SK-N-SH (cell line): ENCODE measurements at regions not wholly inside any gene's neighbourhood (a gene's known extent, or its start where the extent isn't known, plus 50 kb on each side); places are given as distances from the start of the nearest gene placed in this dataset.

Experiments
- CTCF ChIA-PET: fragments of 300-600, 350-600 bp; formaldehyde crosslinking; extraction: SDS; loops from one replicate; lab custom pipeline; 2021; lab: Yijun Ruan, JAX
- POLR2A ChIA-PET: fragments of 350-600 bp; sonication (Branson Sonifier 250); formaldehyde crosslinking; extraction: SDS; loops from one replicate; lab custom pipeline; 2020; ENCODE audit warnings: antibody characterized with exemption, inconsistent platforms; lab: Yijun Ruan, JAX
- DNase-seq: peaks from one replicate; pipeline ENCODE4 v3.0.0; 2012
- H2AFZ ChIP-seq: fragments of 200-600 bp; sonication (generic); 2 replicates; pipeline ENCODE4 v1.8.1; 2016; ENCODE audit warnings: antibody characterized with exemption, mild to moderate bottlenecking, low read depth
- H3F3A ChIP-seq: fragments of 200-600 bp; sonication (generic); replicated peaks from 2 replicates; pipeline ENCODE3; 2016; ENCODE audit warnings: antibody characterized with exemption, mild to moderate bottlenecking; ENCODE audit not compliant: insufficient read depth
- H3K27ac ChIP-seq, 2 experiments: fragments of 200-500 bp in 1 of 2; fragments of 200-600 bp in 1 of 2; sonication (Bioruptor generic) in 1 of 2; sonication (generic), shearing (Covaris generic) in 1 of 2; 2 replicates each; pipeline versions ENCODE4 v1.5.1 to v1.6.1; 2014 to 2016; ENCODE audit warnings: low read depth in 2 of 2, inconsistent platforms in 1 of 2, low read length in 1 of 2, mild to moderate bottlenecking in 1 of 2, mixed read lengths in 1 of 2
- H3K27me3 ChIP-seq: fragments of 200-600 bp; sonication (generic), shearing (Covaris generic); 2 replicates; pipeline ENCODE4 v1.6.1; 2016; ENCODE audit warnings: mixed run types; ENCODE audit not compliant: insufficient read depth
- H3K36me3 ChIP-seq, 2 experiments: fragments of 200-500 bp in 1 of 2; fragments of 200-600 bp in 1 of 2; sonication (Bioruptor generic) in 1 of 2; sonication (generic) in 1 of 2; replicated peaks in 1 of 2; 2 replicates each; pipeline versions ENCODE3 to v1.5.1; 2014 to 2016; ENCODE audit warnings: low read length in 1 of 2, mild to moderate bottlenecking in 1 of 2; ENCODE audit not compliant: insufficient read depth in 2 of 2, control insufficient read depth in 1 of 2
- H3K4me1 ChIP-seq, 2 experiments: fragments of 200-500 bp in 1 of 2; fragments of 200-600 bp in 1 of 2; sonication (Bioruptor generic) in 1 of 2; sonication (generic), shearing (Covaris generic) in 1 of 2; 2 replicates each; pipeline versions ENCODE4 v1.5.1 to v1.6.1; 2014 to 2016; ENCODE audit warnings: low read depth in 1 of 2, low read length in 1 of 2, mixed run types in 1 of 2; ENCODE audit not compliant: insufficient read depth in 2 of 2, control insufficient read depth in 1 of 2
- H3K4me2 ChIP-seq: fragments of 200-600 bp; sonication (generic), shearing (Covaris generic); 2 replicates; pipeline ENCODE4 v1.6.1; 2017; ENCODE audit warnings: mixed run types
- H3K4me3 ChIP-seq, 2 experiments: fragments of 200-500 bp in 1 of 2; fragments of 200-600 bp in 1 of 2; sonication (Bioruptor generic) in 1 of 2; sonication (generic), shearing (Covaris generic) in 1 of 2; 2 replicates each; pipeline versions ENCODE4 v1.5.1 to v1.8.1; 2014 to 2016; ENCODE audit warnings: low read depth in 2 of 2, inconsistent platforms in 1 of 2, low read length in 1 of 2, mild to moderate bottlenecking in 1 of 2, mixed read lengths in 1 of 2, moderate library complexity in 1 of 2
- H3K79me2 ChIP-seq: fragments of 200-600 bp; sonication (generic); 2 replicates; pipeline ENCODE4 v1.8.1; 2017; ENCODE audit warnings: mild to moderate bottlenecking; ENCODE audit not compliant: insufficient read depth
- H3K9ac ChIP-seq: fragments of 200-600 bp; sonication (generic); 2 replicates; pipeline ENCODE4 v1.6.1; 2017; ENCODE audit warnings: mixed run types
- H3K9me2 ChIP-seq: fragments of 200-600 bp; sonication (generic); 2 replicates; pipeline ENCODE4 v1.6.1; 2017; ENCODE audit warnings: mixed run types
- H3K9me3 ChIP-seq: fragments of 200-600 bp; sonication (generic); 2 replicates; pipeline ENCODE4 v1.6.1; 2017; ENCODE audit warnings: mixed run types, mild to moderate bottlenecking, moderate library complexity
- H4K20me1 ChIP-seq: fragments of 200-600 bp; sonication (generic); 2 replicates; pipeline ENCODE4 v1.6.1; 2017; ENCODE audit warnings: mild to moderate bottlenecking, mixed run types; ENCODE audit not compliant: insufficient read depth
- ELF1 ChIP-seq: IDR thresholded peaks from 2 replicates; pipeline ENCODE4 v1.4.0; 2012
- EP300 ChIP-seq, 2 experiments: IDR thresholded peaks; 2 replicates each; pipeline versions ENCODE4 v1.4.0 to v1.6.1; 2012; ENCODE audit warnings: borderline replicate concordance in 1 of 2, low read depth in 1 of 2, low read length in 1 of 2
- FOXM1 ChIP-seq: IDR thresholded peaks from 2 replicates; pipeline ENCODE4 v1.4.0; 2012; ENCODE audit warnings: low read depth, mild to moderate bottlenecking
- JUND ChIP-seq: IDR thresholded peaks from 2 replicates; pipeline ENCODE4 v1.4.0; 2012
- MEF2A ChIP-seq: IDR thresholded peaks from 2 replicates; pipeline ENCODE4 v1.4.0; 2012; ENCODE audit warnings: low read depth, borderline replicate concordance
- MXI1 ChIP-seq: IDR thresholded peaks from 2 replicates; pipeline ENCODE4 v1.6.1; 2012; ENCODE audit warnings: mild to moderate bottlenecking, low read depth, low read length, improper control_type of control experiment
- RAD21 ChIP-seq: IDR thresholded peaks from 2 replicates; pipeline ENCODE4 v1.6.1; 2012; ENCODE audit warnings: mild to moderate bottlenecking, low read length
- RCOR1 ChIP-seq: fragments of 150-350 bp; IDR thresholded peaks from 2 replicates; pipeline ENCODE4 v1.6.1; 2017; ENCODE audit warnings: antibody characterized with exemption, low read length
- RXRA ChIP-seq: IDR thresholded peaks from 2 replicates; pipeline ENCODE4 v1.4.0; 2012; ENCODE audit warnings: low read depth, mild to moderate bottlenecking, borderline replicate concordance
- SIN3A ChIP-seq: IDR thresholded peaks from 2 replicates; pipeline ENCODE4 v1.6.1; 2012; ENCODE audit warnings: low read depth, mild to moderate bottlenecking, low read length, moderate library complexity, borderline replicate concordance
- WGBS: methylation state at CpG from one replicate; pipeline ENCODE4 v1.1.6; 2017; ENCODE audit warnings: low lambda C conversion rate; 5-methylcytosine and 5-hydroxymethylcytosine counted together
- TF ChIP-seq, protein P1 (sequence below): IDR thresholded peaks from 2 replicates; pipeline ENCODE4 v1.6.1; 2012; ENCODE audit warnings: mild to moderate bottlenecking, low read depth, low read length, moderate library complexity
- TF ChIP-seq, protein P2 (sequence below): IDR thresholded peaks from 2 replicates; pipeline ENCODE4 v1.4.0; 2012; ENCODE audit warnings: low read depth, borderline replicate concordance
- TF ChIP-seq, protein P3 (sequence below): fragments of 150-350 bp; IDR thresholded peaks from 2 replicates; pipeline ENCODE4 v1.6.1; 2016; ENCODE audit warnings: mild to moderate bottlenecking, low read depth, low read length
- TF ChIP-seq, protein P4 (sequence below): IDR thresholded peaks from 2 replicates; pipeline ENCODE4 v1.4.0; 2012; ENCODE audit warnings: low read depth
- TF ChIP-seq, protein P5 (sequence below): IDR thresholded peaks from 2 replicates; pipeline ENCODE4 v1.4.0; 2012; ENCODE audit warnings: low read depth, borderline replicate concordance

DNA sequence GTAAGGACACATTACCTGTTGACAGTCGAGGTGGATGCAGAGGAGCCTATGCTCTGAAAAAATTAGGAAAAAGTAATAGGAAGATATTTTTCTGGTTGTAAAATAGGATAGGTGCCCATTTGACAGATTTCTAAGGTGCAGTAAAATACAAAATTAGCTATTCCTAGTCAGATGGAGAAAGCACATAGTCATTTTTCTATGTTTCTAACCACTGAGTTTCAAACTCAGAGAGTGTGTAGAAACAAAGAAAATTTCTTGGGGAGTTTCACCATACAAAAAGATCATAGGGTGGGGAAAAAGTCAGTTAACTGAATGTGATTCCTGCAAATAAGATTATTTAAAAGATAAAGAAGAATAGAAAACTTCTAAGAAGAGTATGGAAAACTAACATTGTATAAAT lies 666.9 kb downstream of the KCNT2 start (continued):
- TF ChIP-seq, protein P1, sequence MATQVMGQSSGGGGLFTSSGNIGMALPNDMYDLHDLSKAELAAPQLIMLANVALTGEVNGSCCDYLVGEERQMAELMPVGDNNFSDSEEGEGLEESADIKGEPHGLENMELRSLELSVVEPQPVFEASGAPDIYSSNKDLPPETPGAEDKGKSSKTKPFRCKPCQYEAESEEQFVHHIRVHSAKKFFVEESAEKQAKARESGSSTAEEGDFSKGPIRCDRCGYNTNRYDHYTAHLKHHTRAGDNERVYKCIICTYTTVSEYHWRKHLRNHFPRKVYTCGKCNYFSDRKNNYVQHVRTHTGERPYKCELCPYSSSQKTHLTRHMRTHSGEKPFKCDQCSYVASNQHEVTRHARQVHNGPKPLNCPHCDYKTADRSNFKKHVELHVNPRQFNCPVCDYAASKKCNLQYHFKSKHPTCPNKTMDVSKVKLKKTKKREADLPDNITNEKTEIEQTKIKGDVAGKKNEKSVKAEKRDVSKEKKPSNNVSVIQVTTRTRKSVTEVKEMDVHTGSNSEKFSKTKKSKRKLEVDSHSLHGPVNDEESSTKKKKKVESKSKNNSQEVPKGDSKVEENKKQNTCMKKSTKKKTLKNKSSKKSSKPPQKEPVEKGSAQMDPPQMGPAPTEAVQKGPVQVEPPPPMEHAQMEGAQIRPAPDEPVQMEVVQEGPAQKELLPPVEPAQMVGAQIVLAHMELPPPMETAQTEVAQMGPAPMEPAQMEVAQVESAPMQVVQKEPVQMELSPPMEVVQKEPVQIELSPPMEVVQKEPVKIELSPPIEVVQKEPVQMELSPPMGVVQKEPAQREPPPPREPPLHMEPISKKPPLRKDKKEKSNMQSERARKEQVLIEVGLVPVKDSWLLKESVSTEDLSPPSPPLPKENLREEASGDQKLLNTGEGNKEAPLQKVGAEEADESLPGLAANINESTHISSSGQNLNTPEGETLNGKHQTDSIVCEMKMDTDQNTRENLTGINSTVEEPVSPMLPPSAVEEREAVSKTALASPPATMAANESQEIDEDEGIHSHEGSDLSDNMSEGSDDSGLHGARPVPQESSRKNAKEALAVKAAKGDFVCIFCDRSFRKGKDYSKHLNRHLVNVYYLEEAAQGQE: no peak
- TF ChIP-seq FOXM1 (no peak), EP300 (IDR thresholded peaks at IDR 0.05; ENCODE audit: borderline replicate concordance in 1 of 2, low read depth in 1 of 2, low read length in 1 of 2) (no peak), MEF2A (no peak)
- TF ChIP-seq, protein P2, sequence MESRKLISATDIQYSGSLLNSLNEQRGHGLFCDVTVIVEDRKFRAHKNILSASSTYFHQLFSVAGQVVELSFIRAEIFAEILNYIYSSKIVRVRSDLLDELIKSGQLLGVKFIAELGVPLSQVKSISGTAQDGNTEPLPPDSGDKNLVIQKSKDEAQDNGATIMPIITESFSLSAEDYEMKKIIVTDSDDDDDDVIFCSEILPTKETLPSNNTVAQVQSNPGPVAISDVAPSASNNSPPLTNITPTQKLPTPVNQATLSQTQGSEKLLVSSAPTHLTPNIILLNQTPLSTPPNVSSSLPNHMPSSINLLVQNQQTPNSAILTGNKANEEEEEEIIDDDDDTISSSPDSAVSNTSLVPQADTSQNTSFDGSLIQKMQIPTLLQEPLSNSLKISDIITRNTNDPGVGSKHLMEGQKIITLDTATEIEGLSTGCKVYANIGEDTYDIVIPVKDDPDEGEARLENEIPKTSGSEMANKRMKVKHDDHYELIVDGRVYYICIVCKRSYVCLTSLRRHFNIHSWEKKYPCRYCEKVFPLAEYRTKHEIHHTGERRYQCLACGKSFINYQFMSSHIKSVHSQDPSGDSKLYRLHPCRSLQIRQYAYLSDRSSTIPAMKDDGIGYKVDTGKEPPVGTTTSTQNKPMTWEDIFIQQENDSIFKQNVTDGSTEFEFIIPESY: no peak

DNA sequence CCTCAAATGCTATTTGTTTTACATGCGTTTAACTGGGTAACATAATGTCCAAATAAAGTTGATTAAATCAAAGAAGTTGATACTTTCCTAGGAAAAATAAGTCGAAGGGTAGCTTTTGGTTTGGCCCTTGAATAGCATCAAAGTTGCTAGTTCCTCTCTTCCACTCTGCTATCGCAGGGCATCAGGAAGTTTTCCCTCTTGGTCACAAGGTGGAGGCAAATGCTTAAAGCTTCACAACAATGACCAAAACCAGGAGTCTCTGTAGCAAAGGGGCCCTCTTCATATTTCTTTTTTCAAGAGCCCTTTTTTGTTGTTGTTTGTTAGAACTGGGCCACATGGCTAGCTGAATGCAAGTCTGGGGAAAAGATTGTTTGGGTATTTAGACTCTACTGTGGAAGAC lies 668.4 kb downstream of the KCNT2 start:
- 59% methylated on average over 3 of the region's 3 CpGs for WGBS

DNA sequence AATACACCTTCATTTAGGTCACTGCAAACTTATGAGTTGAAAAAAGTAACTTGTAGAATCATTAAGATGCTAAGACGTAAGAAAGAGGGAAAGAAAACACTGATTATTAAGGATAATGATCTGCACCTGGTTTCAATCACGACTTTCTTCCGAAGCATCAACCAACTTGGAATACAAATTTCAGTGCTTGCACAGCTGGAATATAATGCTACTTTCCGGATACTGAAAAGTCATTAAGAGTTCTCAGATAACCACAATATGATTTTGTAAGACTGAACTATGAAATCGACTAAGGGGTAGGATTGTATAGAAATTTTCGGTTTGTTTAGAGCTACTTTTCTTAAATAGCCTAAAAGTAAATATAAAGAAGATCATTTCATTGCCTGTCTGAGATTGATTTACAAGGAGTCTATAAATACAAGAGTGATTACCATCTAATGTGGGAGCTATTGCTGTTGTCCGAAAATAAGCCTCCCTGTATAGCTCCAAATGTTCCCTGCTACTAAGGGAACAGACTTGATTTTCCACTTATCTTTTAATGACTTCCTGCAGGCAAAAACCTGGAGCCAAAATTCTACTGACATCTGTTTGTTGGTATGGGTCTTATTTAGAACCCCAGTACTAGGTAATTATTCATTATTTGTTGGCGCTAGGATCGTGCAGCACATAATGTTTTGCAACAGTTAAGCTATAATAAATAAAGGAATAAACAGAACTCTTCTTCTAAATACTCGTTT lies 673.3 kb downstream of the KCNT2 start:
- peak overlapping the region in 1 of 2 experiments; percentile 90; a peak in 3 of 4 replicates for H3K27ac ChIP-seq
- H3K27me3 ChIP-seq: no peaks in the 10 kb centered on the region
- no peak overlapping the region for H3K4me3 ChIP-seq
- no peaks in the 10 kb centered on the region for H3K9me2 ChIP-seq
- ChIA-PET CTCF (interaction anchor here (1.1 to 1.2 kb wide), 2 partner anchors 166 to 213 kb away, joined by 3 read pairs; no protein-coding TSS in a partner anchor), POLR2A (no interaction called here)
- H2AFZ ChIP-seq: 0 out of 2 replicates have a peak overlapping the region, but pooled peaks have one; percentile 18
- no peak overlapping the region for H3K4me2 ChIP-seq
- WGBS: 17% methylated on average over 10 of the region's 10 CpGs
- H4K20me1 ChIP-seq: no peaks in the 10 kb centered on the region
- H3K9me3 ChIP-seq: no peaks in the 10 kb centered on the region
- no peaks in the 10 kb centered on the region for H3K36me3 ChIP-seq
- H3K79me2 ChIP-seq: no peaks in the 10 kb centered on the region
- H3F3A ChIP-seq: no peaks in the 10 kb centered on the region
- H3K4me1 ChIP-seq: peaks cover 0 to 17% of the 10 kb centered on the region in 2 experiments; a peak in 2 of 4 replicates
- peak; percentile 58 for DNase-seq
- H3K9ac ChIP-seq: no peak overlapping the region
- TF ChIP-seq JUND (no peak), RCOR1 (peak; percentile 51; the same call in 1 of the 2 replicates), EP300 (IDR thresholded peaks at IDR 0.05; ENCODE audit: borderline replicate concordance in 1 of 2, low read depth in 1 of 2, low read length in 1 of 2) (peak in 1 of 2 experiments; percentile 79; a peak in 1 of 4 replicates), SIN3A (no peak), FOXM1 (no peak), MXI1 (no peak), ELF1 (no peak), RXRA (no peak)
- TF ChIP-seq, protein P3, sequence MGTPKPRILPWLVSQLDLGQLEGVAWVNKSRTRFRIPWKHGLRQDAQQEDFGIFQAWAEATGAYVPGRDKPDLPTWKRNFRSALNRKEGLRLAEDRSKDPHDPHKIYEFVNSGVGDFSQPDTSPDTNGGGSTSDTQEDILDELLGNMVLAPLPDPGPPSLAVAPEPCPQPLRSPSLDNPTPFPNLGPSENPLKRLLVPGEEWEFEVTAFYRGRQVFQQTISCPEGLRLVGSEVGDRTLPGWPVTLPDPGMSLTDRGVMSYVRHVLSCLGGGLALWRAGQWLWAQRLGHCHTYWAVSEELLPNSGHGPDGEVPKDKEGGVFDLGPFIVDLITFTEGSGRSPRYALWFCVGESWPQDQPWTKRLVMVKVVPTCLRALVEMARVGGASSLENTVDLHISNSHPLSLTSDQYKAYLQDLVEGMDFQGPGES: no peak
- TF ChIP-seq, protein P4, sequence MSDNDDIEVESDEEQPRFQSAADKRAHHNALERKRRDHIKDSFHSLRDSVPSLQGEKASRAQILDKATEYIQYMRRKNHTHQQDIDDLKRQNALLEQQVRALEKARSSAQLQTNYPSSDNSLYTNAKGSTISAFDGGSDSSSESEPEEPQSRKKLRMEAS: no peak
- TF ChIP-seq, protein P5, sequence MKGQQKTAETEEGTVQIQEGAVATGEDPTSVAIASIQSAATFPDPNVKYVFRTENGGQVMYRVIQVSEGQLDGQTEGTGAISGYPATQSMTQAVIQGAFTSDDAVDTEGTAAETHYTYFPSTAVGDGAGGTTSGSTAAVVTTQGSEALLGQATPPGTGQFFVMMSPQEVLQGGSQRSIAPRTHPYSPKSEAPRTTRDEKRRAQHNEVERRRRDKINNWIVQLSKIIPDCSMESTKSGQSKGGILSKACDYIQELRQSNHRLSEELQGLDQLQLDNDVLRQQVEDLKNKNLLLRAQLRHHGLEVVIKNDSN: no peak

More for the DNA sequence above, 668.4 kb downstream of the KCNT2 start:
- H3K4me1 ChIP-seq: peaks cover 0 to 8% of the 10 kb centered on the region in 2 experiments; a peak in 2 of 4 replicates
- no peak overlapping the region for H3K9ac ChIP-seq
- H3K27me3 ChIP-seq: no peaks in the 10 kb centered on the region
- no peak for DNase-seq
- H3K4me2 ChIP-seq: no peak overlapping the region
- ChIA-PET CTCF (interaction anchor here (1.2 kb wide), 1 partner anchor 206 kb away, joined by 4 read pairs; no protein-coding TSS in a partner anchor), POLR2A (no interaction called here)
- no peaks in the 10 kb centered on the region for H3K9me3 ChIP-seq
- no peak overlapping the region for H3K4me3 ChIP-seq
- H2AFZ ChIP-seq: no peak overlapping the region
- no peaks in the 10 kb centered on the region for H3K9me2 ChIP-seq
- H3K36me3 ChIP-seq: no peaks in the 10 kb centered on the region
- no peaks in the 10 kb centered on the region for H4K20me1 ChIP-seq
- H3K79me2 ChIP-seq: no peaks in the 10 kb centered on the region
- no peak overlapping the region for H3K27ac ChIP-seq
- no peaks in the 10 kb centered on the region for H3F3A ChIP-seq
- TF ChIP-seq RAD21: peak; percentile 41
- TF ChIP-seq FOXM1: no peak
